Breast epithelium (tissue), 3 donors: ENCODE measurements at regions not wholly inside any gene's neighbourhood (a gene's known extent, or its start where the extent isn't known, plus 50 kb on each side); places are given as distances from the start of the nearest gene placed in this dataset.

Experiments used
- POLR2AphosphoS5 ChIP-seq, 3 donors: sonication (generic); formaldehyde crosslinking; IDR thresholded peaks; one replicate each; pipeline ENCODE4 v1.6.1; 2017; ENCODE audit warnings: antibody characterized with exemption in 3 of 3
- TF ChIP-seq, protein P1 (sequence below), 3 donors: fragments of 450-650 bp; IDR thresholded peaks; one replicate each; pipeline ENCODE4 v1.5.1; 2016 to 2017; ENCODE audit warnings: antibody characterized with exemption in 3 of 3, mild to moderate bottlenecking in 3 of 3, moderate library complexity in 3 of 3

DNA sequence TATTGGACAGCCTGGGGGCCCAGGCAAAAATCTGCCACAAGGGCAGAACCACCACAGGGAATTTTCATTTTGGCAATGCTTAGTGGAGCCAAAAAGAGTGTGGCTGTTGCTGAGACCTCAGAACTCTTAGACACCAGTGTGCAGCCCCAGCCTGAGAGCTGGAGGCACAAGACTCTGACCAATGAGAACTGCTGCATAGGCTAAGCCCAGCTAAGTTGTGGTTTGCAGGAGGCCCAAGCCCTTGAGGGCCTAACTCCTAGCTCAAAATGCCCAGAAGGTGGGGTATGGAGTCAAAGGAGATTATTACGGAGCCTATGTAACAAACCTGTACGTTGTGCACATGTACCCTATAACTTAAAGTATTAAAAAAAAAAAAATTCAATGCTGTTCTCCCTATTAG, 296.7 kb downstream of the TRAM1L1 start:
- TF ChIP-seq, protein P1, sequence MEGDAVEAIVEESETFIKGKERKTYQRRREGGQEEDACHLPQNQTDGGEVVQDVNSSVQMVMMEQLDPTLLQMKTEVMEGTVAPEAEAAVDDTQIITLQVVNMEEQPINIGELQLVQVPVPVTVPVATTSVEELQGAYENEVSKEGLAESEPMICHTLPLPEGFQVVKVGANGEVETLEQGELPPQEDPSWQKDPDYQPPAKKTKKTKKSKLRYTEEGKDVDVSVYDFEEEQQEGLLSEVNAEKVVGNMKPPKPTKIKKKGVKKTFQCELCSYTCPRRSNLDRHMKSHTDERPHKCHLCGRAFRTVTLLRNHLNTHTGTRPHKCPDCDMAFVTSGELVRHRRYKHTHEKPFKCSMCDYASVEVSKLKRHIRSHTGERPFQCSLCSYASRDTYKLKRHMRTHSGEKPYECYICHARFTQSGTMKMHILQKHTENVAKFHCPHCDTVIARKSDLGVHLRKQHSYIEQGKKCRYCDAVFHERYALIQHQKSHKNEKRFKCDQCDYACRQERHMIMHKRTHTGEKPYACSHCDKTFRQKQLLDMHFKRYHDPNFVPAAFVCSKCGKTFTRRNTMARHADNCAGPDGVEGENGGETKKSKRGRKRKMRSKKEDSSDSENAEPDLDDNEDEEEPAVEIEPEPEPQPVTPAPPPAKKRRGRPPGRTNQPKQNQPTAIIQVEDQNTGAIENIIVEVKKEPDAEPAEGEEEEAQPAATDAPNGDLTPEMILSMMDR (IDR thresholded peaks at IDR 0.05): no peak
- TF ChIP-seq POLR2AphosphoS5 (IDR thresholded peaks at IDR 0.05): no peak
